K562 (cell line): ENCODE measurements at regions not wholly inside any gene's neighbourhood (a gene's known extent, or its start where the extent isn't known, plus 50 kb on each side); places are given as distances from the start of the nearest gene placed in this dataset.

Source experiments
- ATAC-seq: fragments of 200-7000 bp; cut with Tn5 transposase; 3 replicates; pipeline ENCODE4 v1.9.1; 2020; ENCODE audit warnings: moderate library complexity
- BruUV-seq: library from RNA; stranded (reverse); fragments of 400-500 nt; replicated peaks from 2 replicates; lab custom pipeline; 2021; lab: Mats Ljungman, UMichigan
- CTCF ChIA-PET: fragments of 300-600 bp; formaldehyde crosslinking; extraction: SDS; loops from one replicate; lab custom pipeline; 2021; ENCODE audit warnings: low intra/inter-chr PET ratio; lab: Yijun Ruan, JAX
- POLR2A ChIA-PET: fragments of 300-600, 350-650 bp; sonication (Branson Sonifier 250); formaldehyde crosslinking; extraction: SDS; loops from one replicate; lab custom pipeline; 2021; ENCODE audit warnings: antibody characterized with exemption, inconsistent platforms; lab: Yijun Ruan, JAX
- DNase-seq, 4 experiments: peaks; one replicate each; pipeline versions ENCODE4 v3.0.0 to v3.0.0-alpha.2; 2011 to 2018; ENCODE audit warnings: low spot score in 3 of 4, mixed read lengths in 3 of 4; ENCODE audit errors: extremely low read depth in 1 of 4
- FAIRE-seq: peaks from 2 replicates; lab custom pipeline; 2011; peaks lifted over from hg19 to GRCh38; lab: Jason Lieb, UNC
- H2AFZ ChIP-seq: 2 replicates; pipeline ENCODE4 v1.6.0; 2011; ENCODE audit warnings: low read depth, low read length, control low read depth, inconsistent platforms
- H3K27ac ChIP-seq: fragments of 200-600 bp; 3 replicates; pipeline ENCODE4 v1.8.0; 2011; ENCODE audit warnings: low read depth, mild to moderate bottlenecking, control low read depth, inconsistent platforms, low read length, moderate library complexity, mixed read lengths; ENCODE audit errors: extremely low read depth
- H3K27me3 ChIP-seq, 2 experiments: fragments of 300-600 bp in 1 of 2; 2 replicates in 1 of 2; 3 replicates in 1 of 2; pipeline versions ENCODE4 v1.6.0 to v1.8.0; 2011; ENCODE audit warnings: inconsistent platforms in 2 of 2, low read length in 2 of 2, mild to moderate bottlenecking in 1 of 2, mixed read lengths in 1 of 2, moderate library complexity in 1 of 2; ENCODE audit not compliant: control insufficient read depth in 2 of 2, insufficient read depth in 2 of 2
- H3K36me3 ChIP-seq: fragments of 300-600 bp; 3 replicates; pipeline ENCODE4 v1.8.0; 2011; ENCODE audit warnings: mild to moderate bottlenecking, low read length, inconsistent platforms; ENCODE audit not compliant: control insufficient read depth, insufficient read depth
- H3K4me1 ChIP-seq, 2 experiments: fragments of 200-600 bp in 1 of 2; replicated peaks in 1 of 2; 2 replicates in 1 of 2; 3 replicates in 1 of 2; pipeline versions ENCODE4 v1.5.1 to v1.8.0; 2011; ENCODE audit warnings: inconsistent platforms in 2 of 2, low read length in 2 of 2, mild to moderate bottlenecking in 1 of 2, mixed read lengths in 1 of 2, moderate library complexity in 1 of 2; ENCODE audit not compliant: control insufficient read depth in 2 of 2, insufficient read depth in 2 of 2
- H3K4me2 ChIP-seq: 2 replicates; pipeline ENCODE4 v1.6.1; 2011; ENCODE audit warnings: low read length, control low read depth, inconsistent platforms, mixed read lengths; ENCODE audit not compliant: insufficient read depth
- H3K4me3 ChIP-seq: fragments of 200-600 bp; sonication (generic), shearing (Covaris generic); 2 replicates; pipeline ENCODE4 v1.5.1; 2016; ENCODE audit warnings: control low read depth, inconsistent platforms
- H3K79me2 ChIP-seq: fragments of 200-600 bp; 3 replicates; pipeline ENCODE4 v1.8.0; 2011; ENCODE audit warnings: low read length, inconsistent platforms; ENCODE audit not compliant: control insufficient read depth, insufficient read depth
- H3K9ac ChIP-seq, 2 experiments: 2 replicates each; pipeline versions ENCODE4 v1.6.0 to v1.6.1; 2011; ENCODE audit warnings: low read depth in 2 of 2, low read length in 2 of 2, control low read depth in 1 of 2, inconsistent platforms in 1 of 2, mild to moderate bottlenecking in 1 of 2, mixed read lengths in 1 of 2; ENCODE audit not compliant: insufficient read depth in 1 of 2
- H3K9me1 ChIP-seq: one replicate; pipeline ENCODE4 v1.6.0; 2011; ENCODE audit warnings: inconsistent platforms, mild to moderate bottlenecking, low read length, moderate library complexity; ENCODE audit not compliant: control insufficient read depth, insufficient read depth
- H3K9me3 ChIP-seq: replicated peaks from 2 replicates; pipeline ENCODE4 v1.5.1; 2011; ENCODE audit warnings: low read depth, low read length, inconsistent platforms; ENCODE audit not compliant: control insufficient read depth, insufficient read depth
- H4K20me1 ChIP-seq: replicated peaks from 2 replicates; pipeline ENCODE4 v1.6.1; 2011; ENCODE audit warnings: low read length, inconsistent platforms, mixed read lengths; ENCODE audit not compliant: control insufficient read depth, insufficient read depth
- GATAD2B ChIP-seq: fragments of 450-650 bp; IDR thresholded peaks from 2 replicates; pipeline ENCODE4 v1.6.1; 2017; ENCODE audit warnings: mild to moderate bottlenecking, borderline replicate concordance
- KLF10 ChIP-seq: fragments of 250-450 bp; sonication (Bioruptor Pico); IDR thresholded peaks from 2 replicates; pipeline ENCODE4 v1.6.1; 2021; ENCODE audit warnings: matching md5 sums
- NR3C1 ChIP-seq: sonication (generic); formaldehyde crosslinking; IDR thresholded peaks from 2 replicates; pipeline ENCODE4 v1.8.1; 2022; ENCODE audit warnings: missing genetic modification reagents
- NUFIP1 ChIP-seq: fragments of 450-650 bp; IDR thresholded peaks from 2 replicates; pipeline ENCODE4 v1.6.1; 2018; ENCODE audit not compliant: partially characterized antibody
- PTBP1 ChIP-seq: fragments of 200-400 bp; formaldehyde crosslinking; IDR thresholded peaks from 2 replicates; pipeline ENCODE4 v1.6.1; 2017; ENCODE audit warnings: low read depth, low read length
- SMARCB1 ChIP-seq: IDR thresholded peaks from 2 replicates; pipeline ENCODE4 v1.6.1; 2011; ENCODE audit warnings: improper control_type of control experiment, low read depth; ENCODE audit not compliant: insufficient read length
- U2AF2 ChIP-seq: fragments of 200-400 bp; formaldehyde crosslinking; optimal IDR thresholded peaks from 2 replicates; pipeline ENCODE3; 2017; ENCODE audit warnings: low read depth, mild to moderate bottlenecking, low read length
- in situ Hi-C: fragments of 300-500 bp; cut with MboI; formaldehyde crosslinking; loops from 4 replicates; pipeline ENCODE4 v1.15.0; 2018; ENCODE audit warnings: inconsistent platforms, mixed read lengths
- intact Hi-C: fragments of 100-400 bp; cut with micrococcal nuclease; formaldehyde crosslinking; loops from 2 replicates; pipeline ENCODE4 v1.14.2; 2022
- TF ChIP-seq, protein P1 (sequence below): fragments of 250-450 bp; sonication (Bioruptor Pico); IDR thresholded peaks from 2 replicates; pipeline ENCODE4 v1.4.0; 2020

DNA sequence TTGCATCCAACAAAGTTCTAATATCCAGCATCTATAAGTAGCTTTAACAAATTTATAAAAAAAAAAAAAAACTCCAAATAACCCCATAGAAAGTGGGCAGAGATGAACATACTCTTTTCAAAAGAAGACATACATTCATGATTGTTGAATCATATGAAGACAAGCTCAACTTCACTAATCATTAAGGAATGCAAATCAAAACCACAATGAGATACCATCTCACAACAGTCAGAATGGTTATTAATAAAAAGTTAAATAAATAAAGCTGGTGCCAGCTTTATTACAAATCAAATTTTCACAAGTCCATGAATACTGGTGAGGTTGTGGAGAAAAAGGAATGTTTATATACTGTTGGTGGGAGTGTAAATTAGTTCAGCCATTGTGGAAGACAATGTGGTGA lies 592.0 kb downstream of the IQCM start:
- no peak for FAIRE-seq
- no peak overlapping the region for H3K9ac ChIP-seq
- no peak overlapping the region for H3K4me3 ChIP-seq
- H2AFZ ChIP-seq = no peak overlapping the region
- in situ Hi-C loops = no loop called here
- H3K4me2 ChIP-seq = no peak overlapping the region
- H4K20me1 ChIP-seq = no peaks in the 10 kb centered on the region
- H3K27me3 ChIP-seq = no peaks in the 10 kb centered on the region
- intact Hi-C loops = no loop called here
- no TSS peak for BruUV-seq
- no peaks in the 10 kb centered on the region for H3K9me1 ChIP-seq
- no peak for TF ChIP-seq U2AF2
- no peak for TF ChIP-seq GATAD2B
- TF ChIP-seq NUFIP1 = no peak
- no peak for TF ChIP-seq KLF10 (CRISPR knock-in tag)
- TF ChIP-seq PTBP1 = no peak
- TF ChIP-seq NR3C1 = no peak
- no peak for TF ChIP-seq SMARCB1
- TF ChIP-seq, protein P1, sequence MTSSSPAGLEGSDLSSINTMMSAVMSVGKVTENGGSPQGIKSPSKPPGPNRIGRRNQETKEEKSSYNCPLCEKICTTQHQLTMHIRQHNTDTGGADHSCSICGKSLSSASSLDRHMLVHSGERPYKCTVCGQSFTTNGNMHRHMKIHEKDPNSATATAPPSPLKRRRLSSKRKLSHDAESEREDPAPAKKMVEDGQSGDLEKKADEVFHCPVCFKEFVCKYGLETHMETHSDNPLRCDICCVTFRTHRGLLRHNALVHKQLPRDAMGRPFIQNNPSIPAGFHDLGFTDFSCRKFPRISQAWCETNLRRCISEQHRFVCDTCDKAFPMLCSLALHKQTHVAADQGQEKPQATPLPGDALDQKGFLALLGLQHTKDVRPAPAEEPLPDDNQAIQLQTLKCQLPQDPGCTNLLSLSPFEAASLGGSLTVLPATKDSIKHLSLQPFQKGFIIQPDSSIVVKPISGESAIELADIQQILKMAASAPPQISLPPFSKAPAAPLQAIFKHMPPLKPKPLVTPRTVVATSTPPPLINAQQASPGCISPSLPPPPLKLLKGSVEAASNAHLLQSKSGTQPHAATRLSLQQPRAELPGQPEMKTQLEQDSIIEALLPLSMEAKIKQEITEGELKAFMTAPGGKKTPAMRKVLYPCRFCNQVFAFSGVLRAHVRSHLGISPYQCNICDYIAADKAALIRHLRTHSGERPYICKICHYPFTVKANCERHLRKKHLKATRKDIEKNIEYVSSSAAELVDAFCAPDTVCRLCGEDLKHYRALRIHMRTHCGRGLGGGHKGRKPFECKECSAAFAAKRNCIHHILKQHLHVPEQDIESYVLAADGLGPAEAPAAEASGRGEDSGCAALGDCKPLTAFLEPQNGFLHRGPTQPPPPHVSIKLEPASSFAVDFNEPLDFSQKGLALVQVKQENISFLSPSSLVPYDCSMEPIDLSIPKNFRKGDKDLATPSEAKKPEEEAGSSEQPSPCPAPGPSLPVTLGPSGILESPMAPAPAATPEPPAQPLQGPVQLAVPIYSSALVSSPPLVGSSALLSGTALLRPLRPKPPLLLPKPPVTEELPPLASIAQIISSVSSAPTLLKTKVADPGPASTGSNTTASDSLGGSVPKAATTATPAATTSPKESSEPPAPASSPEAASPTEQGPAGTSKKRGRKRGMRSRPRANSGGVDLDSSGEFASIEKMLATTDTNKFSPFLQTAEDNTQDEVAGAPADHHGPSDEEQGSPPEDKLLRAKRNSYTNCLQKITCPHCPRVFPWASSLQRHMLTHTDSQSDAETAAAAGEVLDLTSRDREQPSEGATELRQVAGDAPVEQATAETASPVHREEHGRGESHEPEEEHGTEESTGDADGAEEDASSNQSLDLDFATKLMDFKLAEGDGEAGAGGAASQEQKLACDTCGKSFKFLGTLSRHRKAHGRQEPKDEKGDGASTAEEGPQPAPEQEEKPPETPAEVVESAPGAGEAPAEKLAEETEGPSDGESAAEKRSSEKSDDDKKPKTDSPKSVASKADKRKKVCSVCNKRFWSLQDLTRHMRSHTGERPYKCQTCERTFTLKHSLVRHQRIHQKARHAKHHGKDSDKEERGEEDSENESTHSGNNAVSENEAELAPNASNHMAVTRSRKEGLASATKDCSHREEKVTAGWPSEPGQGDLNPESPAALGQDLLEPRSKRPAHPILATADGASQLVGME (CRISPR knock-in tag) = no peak
- H3K36me3 ChIP-seq = no peaks in the 10 kb centered on the region
- H3K9me3 ChIP-seq = no peaks in the 10 kb centered on the region
- H3K79me2 ChIP-seq = no peaks in the 10 kb centered on the region
- DNase-seq = no peak
- H3K4me1 ChIP-seq = no peaks in the 10 kb centered on the region
- ATAC-seq = no peak
- ChIA-PET CTCF (no interaction called here), POLR2A (no interaction called here)
- no peak overlapping the region for H3K27ac ChIP-seq
